GM18907 (cell line): ENCODE measurements at regions not wholly inside any gene's neighbourhood (a gene's known extent, or its start where the extent isn't known, plus 50 kb on each side); places are given as distances from the start of the nearest gene placed in this dataset.

ENCODE experiments used
- ATAC-seq: cut with Tn5 transposase; IDR thresholded peaks from one replicate; pipeline ENCODE4 v1.9.1; 2021; ENCODE audit warnings: mild to moderate bottlenecking, moderate library complexity; ENCODE audit not compliant: unreplicated experiment

DNA sequence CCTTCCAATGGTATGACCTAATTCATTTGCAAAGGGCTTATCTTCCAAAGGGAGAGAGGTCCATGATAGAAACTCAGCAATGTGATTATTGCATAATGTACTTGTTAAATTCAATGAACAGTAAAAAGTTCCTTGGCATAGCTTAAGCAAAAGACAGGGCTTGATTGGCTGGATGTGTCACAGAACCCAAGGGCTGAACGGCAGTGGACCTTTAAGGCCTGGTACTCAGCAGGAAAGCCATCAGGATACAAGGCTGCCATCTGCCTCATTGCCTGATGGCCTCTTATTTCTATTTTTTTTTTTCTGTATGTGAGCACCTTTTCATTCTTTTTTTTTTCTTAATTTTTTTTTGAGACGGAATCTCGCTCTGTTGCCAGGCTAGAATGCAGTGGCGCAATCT lies 208.9 kb upstream of the WSCD1 start:
- no peak for ATAC-seq

GRCh38 chr17:5861854-5862253 lies 208.3 kb upstream of the WSCD1 start:
- ATAC-seq: no peak

DNA sequence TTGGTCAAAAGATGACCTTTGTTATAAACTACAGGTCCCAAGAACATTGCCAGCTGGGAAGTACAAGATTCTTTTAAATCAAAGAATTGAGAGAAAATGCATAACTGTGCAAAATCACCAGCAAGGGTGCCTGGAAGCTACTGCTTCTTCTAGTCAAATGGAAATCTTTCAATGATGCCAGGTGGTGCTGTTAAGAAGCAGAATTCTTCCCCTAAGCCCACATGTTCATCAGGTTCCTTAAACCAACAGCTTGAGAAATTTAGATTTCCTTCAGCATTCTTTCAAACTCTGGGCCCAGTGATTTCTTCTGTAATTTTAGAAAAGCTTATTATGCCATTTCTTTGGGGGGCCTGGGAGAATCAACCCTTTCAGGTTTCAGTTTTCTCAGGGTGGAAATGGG lies 207.8 kb upstream of the WSCD1 start:
- ATAC-seq: no peak

- no peak for ATAC-seq
Measured at GRCh38 chr17:5864741-5865657, 205.2 kb upstream of the WSCD1 start.

GRCh38 chr17:5866978-5867377 lies 203.2 kb upstream of the WSCD1 start:
- ATAC-seq: no peak

DNA sequence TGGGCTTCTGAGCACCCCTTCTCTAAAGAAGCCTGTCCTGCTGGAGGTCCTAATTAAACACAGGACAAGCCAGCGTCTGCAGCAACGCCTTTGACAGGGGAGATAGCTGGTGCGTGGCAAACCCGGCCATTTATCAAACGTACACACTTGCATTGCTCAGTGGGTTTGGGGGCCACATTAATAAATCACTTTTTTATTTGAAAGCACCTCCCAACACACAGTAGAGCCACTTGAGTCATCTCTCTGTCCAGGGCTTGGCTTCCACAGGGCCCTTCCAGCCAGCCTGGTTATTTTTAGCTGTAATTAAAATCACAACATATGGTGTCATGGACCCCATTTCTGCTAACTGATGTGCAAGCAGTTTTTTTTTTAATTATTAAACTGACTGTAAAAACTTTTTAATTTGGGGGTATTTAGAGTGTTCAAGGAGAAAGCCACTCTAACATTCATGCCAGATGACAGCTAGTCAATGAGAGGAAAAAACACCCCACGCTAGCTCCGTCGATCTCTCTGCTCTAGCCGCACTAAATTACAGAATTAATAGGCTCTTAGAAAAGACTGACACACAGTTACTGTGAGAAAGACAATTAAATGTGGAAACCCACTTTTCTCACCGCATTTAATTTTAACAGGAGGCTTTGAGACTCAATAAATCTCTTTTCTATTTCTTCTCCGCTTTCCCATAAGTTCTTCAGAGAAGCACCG lies 201.0 kb upstream of the WSCD1 start:
- ATAC-seq: no peak

GRCh38 chr17:5870231-5870953 lies 199.8 kb upstream of the WSCD1 start:
- ATAC-seq: no peak

DNA sequence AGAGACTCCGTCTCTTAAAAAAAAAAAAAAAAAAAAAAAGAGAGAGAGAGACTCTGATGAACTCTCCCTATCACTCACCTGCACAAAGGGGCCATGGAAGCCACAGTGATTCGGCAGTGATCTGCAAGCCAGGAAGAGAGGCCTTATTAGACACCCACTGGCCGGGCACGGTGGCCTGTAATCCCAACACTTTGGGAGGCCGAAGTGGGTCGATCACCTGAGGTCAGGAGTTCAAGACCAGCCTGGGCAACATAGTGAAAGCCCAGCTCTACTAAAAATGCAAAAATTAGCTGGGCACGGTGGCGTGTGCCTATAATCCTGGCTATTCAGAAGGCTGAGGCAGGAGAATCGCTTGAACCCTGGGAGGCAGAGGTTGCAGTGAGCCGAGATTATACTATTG lies 198.5 kb upstream of the WSCD1 start:
- no peak for ATAC-seq

DNA sequence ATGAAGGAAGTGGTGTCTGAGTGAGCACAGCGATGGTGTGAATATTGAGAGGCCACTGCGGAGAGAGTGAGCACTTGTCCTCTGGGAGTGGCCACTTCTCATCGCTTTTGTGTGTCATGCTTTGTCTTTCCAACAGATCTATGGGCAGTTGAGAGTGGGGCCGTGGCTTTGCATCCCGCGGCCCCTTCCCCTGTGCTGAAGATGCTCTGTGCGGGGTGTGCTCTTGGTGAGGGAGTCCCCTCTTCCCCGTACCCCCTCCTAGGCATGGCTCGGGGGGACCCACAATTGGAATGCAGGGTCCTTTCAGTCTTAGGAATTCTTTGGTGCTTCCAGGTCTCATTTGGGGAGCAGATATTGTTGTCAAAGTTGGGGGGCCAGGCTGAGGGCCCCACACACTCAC lies 197.3 kb upstream of the WSCD1 start:
- no peak for ATAC-seq

DNA sequence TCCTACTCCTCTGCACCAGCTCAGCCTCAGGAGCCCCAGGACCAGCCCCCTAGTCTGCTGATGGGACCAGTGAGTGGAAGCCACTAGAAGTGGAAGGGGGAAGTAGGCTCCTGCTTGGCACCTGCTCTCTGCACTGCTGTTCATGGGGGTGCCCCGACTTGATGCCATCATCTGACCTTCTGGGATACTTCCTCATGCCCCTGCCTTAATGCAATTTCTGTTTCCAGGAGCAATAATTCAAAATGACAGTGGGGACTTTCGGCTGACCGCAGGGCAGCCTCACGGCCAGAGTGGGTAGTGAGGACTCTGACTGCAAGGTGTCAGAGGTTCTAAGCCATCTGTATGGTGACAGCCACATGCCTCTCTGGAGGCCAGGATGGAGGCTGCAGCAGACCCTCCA lies 196.4 kb upstream of the WSCD1 start:
- ATAC-seq: no peak

- no peak for ATAC-seq
Measured at GRCh38 chr17:5874486-5874885, 195.7 kb upstream of the WSCD1 start.

- ATAC-seq: no peak
Measured at GRCh38 chr17:5877366-5877765, 192.8 kb upstream of the WSCD1 start.

- no peak for ATAC-seq
Measured at GRCh38 chr17:5877948-5878347, 192.2 kb upstream of the WSCD1 start.

- no peak for ATAC-seq
Measured at GRCh38 chr17:5881849-5882248, 188.3 kb upstream of the WSCD1 start.

- no peak for ATAC-seq
Measured at GRCh38 chr17:5883775-5884665, 186.2 kb upstream of the WSCD1 start.

GRCh38 chr17:5885336-5885735 lies 184.8 kb upstream of the WSCD1 start:
- ATAC-seq: no peak

DNA sequence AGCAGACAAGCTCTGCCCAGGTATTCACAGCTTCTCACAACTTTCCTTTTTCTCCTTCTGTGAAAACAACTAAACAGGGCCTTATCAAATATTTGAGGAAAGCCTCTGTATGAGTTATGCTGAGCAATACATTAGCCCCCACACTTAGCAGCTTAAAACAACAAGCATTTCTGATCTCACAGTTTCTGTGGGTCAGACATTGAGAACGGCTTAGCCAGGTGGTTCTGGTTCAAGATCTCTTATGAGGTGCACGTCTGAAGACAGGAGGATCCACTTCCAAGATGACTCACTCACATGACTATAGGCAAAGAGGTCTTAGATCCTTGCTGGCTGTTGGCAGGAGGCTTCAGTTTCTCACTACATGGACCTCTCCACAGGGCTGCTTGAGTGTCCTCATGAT lies 181.4 kb upstream of the WSCD1 start:
- ATAC-seq: no peak

- ATAC-seq: no peak
Measured at GRCh38 chr17:5892921-5893675, 177.1 kb upstream of the WSCD1 start.

DNA sequence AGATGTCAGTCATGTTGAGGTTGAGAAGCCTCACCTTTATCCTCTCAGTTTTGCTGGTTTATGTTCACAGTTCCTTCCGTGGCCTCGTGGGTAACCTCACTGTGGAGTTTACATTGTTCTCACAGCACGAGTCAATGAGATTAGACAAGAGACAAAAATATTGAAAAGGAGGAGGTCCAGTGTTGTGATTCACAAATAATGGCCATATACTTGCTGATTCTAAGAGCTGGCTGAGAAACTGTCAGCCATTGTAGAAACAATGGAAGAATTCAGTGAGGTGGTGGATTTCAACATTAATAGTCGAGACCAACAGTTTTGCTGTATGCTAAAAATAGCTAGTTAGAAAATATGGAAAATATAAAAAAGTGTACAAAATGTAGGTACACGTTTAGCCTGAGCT lies 176.4 kb upstream of the WSCD1 start:
- ATAC-seq: no peak

DNA sequence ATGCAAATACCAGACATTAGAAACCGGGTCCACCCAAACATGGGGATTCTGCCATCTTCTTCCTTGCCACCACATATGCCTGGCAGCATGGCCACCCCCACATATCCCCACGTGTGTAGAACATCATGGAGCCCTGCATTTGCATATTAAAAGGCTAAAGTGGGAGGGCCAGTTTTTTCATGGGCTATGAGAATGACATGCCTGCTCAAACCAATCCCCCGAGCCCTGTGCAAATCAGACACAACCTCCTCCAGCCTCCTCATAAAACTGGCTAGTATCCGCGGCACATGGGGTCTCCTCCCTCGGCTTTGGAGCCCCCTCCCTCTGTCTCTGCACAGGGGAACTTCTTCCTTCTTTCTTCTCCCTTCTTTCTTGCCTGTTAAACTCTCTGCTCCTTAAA lies 174.9 kb upstream of the WSCD1 start:
- ATAC-seq: no peak
